ENCODE measurements at regions not wholly inside any gene's neighbourhood (a gene's known extent, or its start where the extent isn't known, plus 50 kb on each side); places are given as distances from the start of the nearest gene placed in this dataset.

- H3K36me3 Mint-ChIP-seq (ENCODE audit: low read depth), result no peaks in the 10 kb centered on the region
- H3K4me1 ChIP-seq (ENCODE audit: insufficient read depth, low read length), result no peaks in the 10 kb centered on the region
- no peaks in the 10 kb centered on the region for H3K36me3 ChIP-seq (ENCODE audit: insufficient read depth, low read length)
- DNase-seq, result no peak
- H3K4me3 Mint-ChIP-seq, result no peak overlapping the region
- no peaks in the 10 kb centered on the region for H3K4me1 Mint-ChIP-seq (ENCODE audit: low read depth)
- intact Hi-C loops (cut with DNase I, micrococcal nuclease), result no loop called here
- no peak overlapping the region for H3K27ac ChIP-seq (ENCODE audit: low read depth in 1 of 2, low read length in 2 of 2)
- H3K9me3 ChIP-seq (ENCODE audit: control insufficient read depth in 1 of 2, insufficient read depth in 1 of 2, low read length in 2 of 2), result peaks cover 0 to 18% of the 10 kb centered on the region in 2 experiments
- H3K4me3 ChIP-seq (ENCODE audit: low read length), result no peak overlapping the region
- H3K27ac Mint-ChIP-seq, result no peak overlapping the region
- H3K27me3 Mint-ChIP-seq, result no peaks in the 10 kb centered on the region
- TF ChIP-seq CTCF (IDR thresholded peaks at IDR 0.05), result no peak
- H3K27me3 ChIP-seq (ENCODE audit: control insufficient read depth in 1 of 2, insufficient read depth in 2 of 2, low read length in 2 of 2), result no peaks in the 10 kb centered on the region
- ATAC-seq (ENCODE audit: poor library complexity), result no peak
- H3K9me3 Mint-ChIP-seq, result peaks cover 10% of the 10 kb centered on the region
- POLR2A ChIA-PET, result no interaction called here
- CTCF ChIA-PET, result interaction anchor here (0.6 to 0.9 kb wide), 2 partner anchors 20 to 801 kb away, joined by 3 to 4 read pairs; no protein-coding TSS in a partner anchor
These were observed 165.8 kb upstream of the SYT1 start for GRCh38 chr12:78698747-78699146.

- Mint-ChIP-seq H3K4me1 (ENCODE audit: low read depth) (no peaks in the 10 kb centered on the region), H3K36me3 (ENCODE audit: low read depth) (no peaks in the 10 kb centered on the region), H3K4me3 (no peak overlapping the region), H3K9me3 (peaks cover 8% of the 10 kb centered on the region), H3K27me3 (no peaks in the 10 kb centered on the region), H3K27ac (no peak overlapping the region)
- Histone ChIP-seq H3K4me3 (ENCODE audit: low read length) (no peak overlapping the region), H3K36me3 (ENCODE audit: insufficient read depth, low read length) (no peaks in the 10 kb centered on the region), H3K4me1 (ENCODE audit: insufficient read depth, low read length) (no peaks in the 10 kb centered on the region), H3K9me3 (ENCODE audit: control insufficient read depth in 1 of 2, insufficient read depth in 1 of 2, low read length in 2 of 2) (peaks cover 0 to 18% of the 10 kb centered on the region in 2 experiments), H3K27me3 (ENCODE audit: control insufficient read depth in 1 of 2, insufficient read depth in 2 of 2, low read length in 2 of 2) (no peaks in the 10 kb centered on the region), H3K27ac (ENCODE audit: low read depth in 1 of 2, low read length in 2 of 2) (no peak overlapping the region)
- CTCF ChIA-PET, result no interaction called here
- TF ChIP-seq CTCF (IDR thresholded peaks at IDR 0.05), result no peak
- DNase-seq (no peak), ATAC-seq (ENCODE audit: poor library complexity) (no peak)
- intact Hi-C loops (cut with DNase I, micrococcal nuclease), result no loop called here
- POLR2A ChIA-PET, result no interaction called here
These were observed 164.0 kb upstream of the SYT1 start for GRCh38 chr12:78700565-78700964.

- ChIA-PET CTCF (no interaction called here), POLR2A (no interaction called here)
- Mint-ChIP-seq H3K36me3 (ENCODE audit: low read depth) (no peaks in the 10 kb centered on the region), H3K27me3 (no peaks in the 10 kb centered on the region), H3K4me3 (no peak overlapping the region), H3K9me3 (peaks cover 10% of the 10 kb centered on the region), H3K27ac (no peak overlapping the region), H3K4me1 (ENCODE audit: low read depth) (no peaks in the 10 kb centered on the region)
- no peak overlapping the region for H3K27ac ChIP-seq (ENCODE audit: low read depth in 1 of 2, low read length in 2 of 2)
- no peaks in the 10 kb centered on the region for H3K36me3 ChIP-seq (ENCODE audit: insufficient read depth, low read length)
- no peaks in the 10 kb centered on the region for H3K4me1 ChIP-seq (ENCODE audit: insufficient read depth, low read length)
- no peak for DNase-seq
- TF ChIP-seq CTCF (IDR thresholded peaks at IDR 0.05), result no peak
- H3K27me3 ChIP-seq (ENCODE audit: control insufficient read depth in 1 of 2, insufficient read depth in 2 of 2, low read length in 2 of 2), result no peaks in the 10 kb centered on the region
- no peak for ATAC-seq (ENCODE audit: poor library complexity)
- no peak overlapping the region for H3K4me3 ChIP-seq (ENCODE audit: low read length)
- intact Hi-C loops (cut with DNase I, micrococcal nuclease), result no loop called here
- H3K9me3 ChIP-seq (ENCODE audit: control insufficient read depth in 1 of 2, insufficient read depth in 1 of 2, low read length in 2 of 2), result peaks cover 0 to 13% of the 10 kb centered on the region in 2 experiments
These were observed 160.6 kb upstream of the SYT1 start for GRCh38 chr12:78703820-78704525.
